Astrocyte (in vitro differentiated cells and primary cell): ENCODE measurements at regions not wholly inside any gene's neighbourhood (a gene's known extent, or its start where the extent isn't known, plus 50 kb on each side); places are given as distances from the start of the nearest gene placed in this dataset.

Experiments used
- EZH2 ChIP-seq: IDR thresholded peaks from 2 replicates; pipeline ENCODE4 v1.6.1; 2012; ENCODE audit warnings: mild to moderate bottlenecking, low read length, inconsistent platforms; ENCODE audit not compliant: insufficient read depth
- TF ChIP-seq, protein P1 (sequence below): IDR thresholded peaks from 2 replicates; pipeline ENCODE4 v1.5.1; 2011; ENCODE audit warnings: low read depth, mild to moderate bottlenecking, inconsistent platforms, low read length, moderate library complexity; ENCODE audit not compliant: insufficient read depth

DNA sequence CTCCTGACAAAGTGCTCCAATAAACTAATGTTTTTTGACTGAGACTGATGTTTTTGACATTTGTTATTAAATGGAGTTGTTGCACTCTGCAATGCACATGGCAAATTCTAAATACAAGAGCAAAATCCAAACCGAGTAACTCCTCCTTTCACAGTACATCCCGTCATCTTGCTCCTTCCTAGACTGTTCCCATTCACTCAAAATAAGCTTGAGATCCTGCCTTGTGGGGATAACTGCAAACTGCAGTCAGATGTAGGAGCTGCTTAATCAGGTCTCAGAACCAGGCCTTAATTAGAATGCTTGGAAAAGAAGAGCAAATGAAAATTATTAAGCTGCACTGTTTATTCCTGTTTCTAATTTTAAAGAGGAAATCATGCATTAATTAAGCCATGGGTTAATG, 134.8 kb upstream of the SPRY2 start:
- TF ChIP-seq, protein P1, sequence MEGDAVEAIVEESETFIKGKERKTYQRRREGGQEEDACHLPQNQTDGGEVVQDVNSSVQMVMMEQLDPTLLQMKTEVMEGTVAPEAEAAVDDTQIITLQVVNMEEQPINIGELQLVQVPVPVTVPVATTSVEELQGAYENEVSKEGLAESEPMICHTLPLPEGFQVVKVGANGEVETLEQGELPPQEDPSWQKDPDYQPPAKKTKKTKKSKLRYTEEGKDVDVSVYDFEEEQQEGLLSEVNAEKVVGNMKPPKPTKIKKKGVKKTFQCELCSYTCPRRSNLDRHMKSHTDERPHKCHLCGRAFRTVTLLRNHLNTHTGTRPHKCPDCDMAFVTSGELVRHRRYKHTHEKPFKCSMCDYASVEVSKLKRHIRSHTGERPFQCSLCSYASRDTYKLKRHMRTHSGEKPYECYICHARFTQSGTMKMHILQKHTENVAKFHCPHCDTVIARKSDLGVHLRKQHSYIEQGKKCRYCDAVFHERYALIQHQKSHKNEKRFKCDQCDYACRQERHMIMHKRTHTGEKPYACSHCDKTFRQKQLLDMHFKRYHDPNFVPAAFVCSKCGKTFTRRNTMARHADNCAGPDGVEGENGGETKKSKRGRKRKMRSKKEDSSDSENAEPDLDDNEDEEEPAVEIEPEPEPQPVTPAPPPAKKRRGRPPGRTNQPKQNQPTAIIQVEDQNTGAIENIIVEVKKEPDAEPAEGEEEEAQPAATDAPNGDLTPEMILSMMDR = no peak
- no peak for TF ChIP-seq EZH2
